RWPE1 (cell line): ENCODE measurements at regions not wholly inside any gene's neighbourhood (a gene's known extent, or its start where the extent isn't known, plus 50 kb on each side); places are given as distances from the start of the nearest gene placed in this dataset.

Experiments used
- CTCF ChIA-PET: fragments of 350-600 bp; sonication (Branson Sonifier 250); formaldehyde crosslinking; extraction: SDS; loops from one replicate; lab custom pipeline; 2021; lab: Yijun Ruan, JAX
- POLR2A ChIA-PET: fragments of 400-600 bp; formaldehyde crosslinking; extraction: SDS; loops from one replicate; lab custom pipeline; 2020; ENCODE audit warnings: antibody characterized with exemption; ENCODE audit not compliant: low non-redundant PET; lab: Yijun Ruan, JAX
- DNase-seq: peaks from one replicate; pipeline ENCODE4 v3.0.0; 2012; ENCODE audit warnings: low spot score
- H3K27ac ChIP-seq: fragments of 450-650 bp; 2 replicates; pipeline ENCODE4 v1.5.1; 2017
- TF ChIP-seq, protein P1 (sequence below): fragments of 450-650 bp; conservative IDR thresholded peaks from 2 replicates; pipeline ENCODE4 v1.5.1; 2017; ENCODE audit warnings: low read depth, mild to moderate bottlenecking

DNA sequence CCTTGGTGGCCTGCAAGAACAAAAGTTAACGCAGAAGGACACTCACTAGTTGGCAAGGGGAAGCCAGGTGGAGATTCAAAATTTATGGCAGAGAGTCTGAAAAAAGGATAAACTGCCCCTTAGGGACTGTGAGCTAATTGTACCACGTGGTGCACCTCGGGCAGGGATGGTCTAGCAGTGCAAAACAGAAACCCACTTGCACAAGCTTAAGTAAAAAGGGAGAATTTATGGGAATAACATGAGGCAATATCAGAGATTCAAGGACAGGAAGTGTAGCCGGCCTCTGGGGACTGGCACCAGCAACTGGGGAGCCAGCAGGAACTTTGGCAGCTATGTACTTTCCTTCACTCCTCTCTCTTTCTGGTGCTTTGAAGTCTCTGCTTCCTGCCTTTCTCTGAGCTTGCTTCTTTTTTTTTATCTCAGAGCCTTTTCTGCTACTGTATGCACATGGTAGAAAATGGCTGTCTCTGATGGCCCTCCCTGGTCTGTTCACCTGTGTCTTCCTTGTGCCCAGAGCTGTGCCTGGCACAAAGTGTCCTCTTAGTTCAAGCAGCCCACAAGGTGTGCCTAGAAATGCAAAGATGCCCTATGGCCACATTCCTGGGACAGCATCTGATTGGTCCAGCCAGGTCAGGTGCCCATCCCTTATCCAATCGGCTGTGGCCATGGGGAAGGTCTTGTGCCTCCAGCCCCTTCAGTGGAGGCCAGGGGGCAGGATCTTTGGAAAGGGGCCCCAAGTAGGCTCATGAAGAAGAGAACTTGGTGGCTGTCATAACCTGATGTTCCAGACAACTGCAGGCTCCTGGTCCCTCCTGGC lies 114.8 kb upstream of the ATP6AP2 start:
- TF ChIP-seq, protein P1, sequence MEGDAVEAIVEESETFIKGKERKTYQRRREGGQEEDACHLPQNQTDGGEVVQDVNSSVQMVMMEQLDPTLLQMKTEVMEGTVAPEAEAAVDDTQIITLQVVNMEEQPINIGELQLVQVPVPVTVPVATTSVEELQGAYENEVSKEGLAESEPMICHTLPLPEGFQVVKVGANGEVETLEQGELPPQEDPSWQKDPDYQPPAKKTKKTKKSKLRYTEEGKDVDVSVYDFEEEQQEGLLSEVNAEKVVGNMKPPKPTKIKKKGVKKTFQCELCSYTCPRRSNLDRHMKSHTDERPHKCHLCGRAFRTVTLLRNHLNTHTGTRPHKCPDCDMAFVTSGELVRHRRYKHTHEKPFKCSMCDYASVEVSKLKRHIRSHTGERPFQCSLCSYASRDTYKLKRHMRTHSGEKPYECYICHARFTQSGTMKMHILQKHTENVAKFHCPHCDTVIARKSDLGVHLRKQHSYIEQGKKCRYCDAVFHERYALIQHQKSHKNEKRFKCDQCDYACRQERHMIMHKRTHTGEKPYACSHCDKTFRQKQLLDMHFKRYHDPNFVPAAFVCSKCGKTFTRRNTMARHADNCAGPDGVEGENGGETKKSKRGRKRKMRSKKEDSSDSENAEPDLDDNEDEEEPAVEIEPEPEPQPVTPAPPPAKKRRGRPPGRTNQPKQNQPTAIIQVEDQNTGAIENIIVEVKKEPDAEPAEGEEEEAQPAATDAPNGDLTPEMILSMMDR, result no peak
- H3K27ac ChIP-seq, result no peak overlapping the region
- ChIA-PET POLR2A (no interaction called here), CTCF (no interaction called here)
- DNase-seq, result no peak

DNA sequence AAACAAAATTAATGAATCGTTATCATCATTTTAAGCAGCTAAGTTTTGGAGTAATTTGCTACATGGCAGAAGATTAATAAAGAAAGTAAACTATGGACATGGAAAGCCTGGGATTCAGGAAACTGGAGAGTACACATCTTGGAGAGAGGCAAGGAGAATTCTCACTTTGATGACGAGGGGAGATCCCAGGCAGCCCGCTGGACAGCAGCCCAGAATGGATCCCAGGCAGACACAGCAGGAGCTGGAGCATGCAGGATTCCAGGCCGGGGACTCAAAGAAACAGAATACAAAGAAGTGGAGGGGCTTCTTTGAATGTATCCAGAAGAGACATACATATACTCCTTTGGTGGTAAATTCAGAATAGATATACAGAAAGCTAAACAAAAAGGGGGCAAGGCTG lies 118.0 kb upstream of the ATP6AP2 start:
- ChIA-PET CTCF (no interaction called here), POLR2A (no interaction called here)
- TF ChIP-seq, protein P1, result no peak
- no peak for DNase-seq
- no peak overlapping the region for H3K27ac ChIP-seq

DNA sequence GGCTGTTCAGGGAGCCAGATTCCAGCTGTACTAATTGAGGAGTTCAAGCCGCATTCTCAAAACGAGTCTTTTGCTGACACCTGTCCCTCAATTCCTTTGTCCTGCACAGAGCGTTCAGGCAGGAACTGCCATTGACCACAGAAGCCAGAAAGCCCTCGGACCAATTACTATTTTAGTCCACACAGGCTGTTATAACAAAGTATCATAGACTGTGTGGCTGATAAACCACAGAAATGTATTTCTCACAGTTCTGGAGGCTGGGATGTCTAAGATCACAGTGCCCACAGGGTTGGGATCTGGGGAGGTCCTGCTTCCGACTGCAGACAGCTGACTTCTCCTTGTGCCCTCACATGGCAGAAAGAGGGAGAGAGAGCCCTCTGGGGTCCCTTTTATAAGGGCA lies 119.8 kb upstream of the ATP6AP2 start:
- CTCF ChIA-PET, result no interaction called here

DNA sequence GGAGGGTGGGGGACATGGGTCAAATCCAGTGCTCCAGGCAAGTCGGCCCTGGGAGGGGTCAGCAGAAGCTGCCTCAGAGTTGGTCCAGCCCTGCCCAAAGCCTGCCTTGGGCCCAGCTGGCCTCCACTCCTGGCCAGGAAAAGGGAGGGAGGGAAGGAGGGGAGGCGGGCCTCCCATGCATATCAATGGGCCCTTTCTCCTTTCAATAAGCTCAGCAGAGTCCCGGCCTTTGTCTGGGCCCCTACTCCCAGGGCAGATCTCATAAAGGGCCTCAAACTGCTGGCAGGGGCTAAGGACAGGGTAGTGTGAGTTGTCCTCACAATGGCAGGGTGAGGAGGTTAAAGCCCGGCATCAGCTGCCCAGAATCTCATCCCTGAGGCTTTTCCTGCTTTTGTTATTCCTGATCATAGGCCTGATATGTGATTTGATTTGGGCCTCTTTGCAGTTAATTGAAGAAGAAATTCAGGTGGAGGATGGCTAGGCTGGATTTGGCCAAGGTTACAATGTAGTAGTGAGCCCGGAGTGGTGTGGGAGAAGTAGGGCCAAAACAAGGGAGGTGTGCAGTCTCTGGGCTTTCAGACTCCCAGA lies 121.1 kb upstream of the ATP6AP2 start:
- ChIA-PET CTCF (no interaction called here), POLR2A (no interaction called here)
- H3K27ac ChIP-seq, result no peak overlapping the region
- DNase-seq, result no peak
- TF ChIP-seq, protein P1, result no peak

More for the DNA sequence above, 119.8 kb upstream of the ATP6AP2 start:
- TF ChIP-seq, protein P1, result no peak
- POLR2A ChIA-PET, result no interaction called here
- H3K27ac ChIP-seq, result no peak overlapping the region
- DNase-seq, result no peak

DNA sequence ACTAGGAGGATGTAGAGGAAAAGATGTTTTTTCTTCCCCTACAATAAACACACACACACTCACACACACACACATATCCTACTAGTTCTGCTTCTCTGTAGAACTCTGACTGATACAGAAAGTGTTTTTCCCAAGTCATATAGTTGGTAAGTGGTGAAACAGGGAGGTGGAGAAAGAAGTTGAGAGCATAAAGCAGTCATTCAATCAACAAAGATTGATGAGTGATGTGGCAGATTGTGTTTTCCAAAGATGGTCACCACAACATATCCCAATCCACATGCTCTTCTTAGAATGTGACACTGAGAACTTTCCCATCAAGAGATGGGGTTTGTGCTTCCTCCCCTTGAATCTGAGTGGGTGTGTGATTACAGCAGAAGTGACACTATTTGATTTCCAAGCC lies 123.4 kb upstream of the ATP6AP2 start:
- H3K27ac ChIP-seq, result no peak overlapping the region
- ChIA-PET CTCF (no interaction called here), POLR2A (no interaction called here)
- TF ChIP-seq, protein P1, result no peak
- DNase-seq, result no peak

DNA sequence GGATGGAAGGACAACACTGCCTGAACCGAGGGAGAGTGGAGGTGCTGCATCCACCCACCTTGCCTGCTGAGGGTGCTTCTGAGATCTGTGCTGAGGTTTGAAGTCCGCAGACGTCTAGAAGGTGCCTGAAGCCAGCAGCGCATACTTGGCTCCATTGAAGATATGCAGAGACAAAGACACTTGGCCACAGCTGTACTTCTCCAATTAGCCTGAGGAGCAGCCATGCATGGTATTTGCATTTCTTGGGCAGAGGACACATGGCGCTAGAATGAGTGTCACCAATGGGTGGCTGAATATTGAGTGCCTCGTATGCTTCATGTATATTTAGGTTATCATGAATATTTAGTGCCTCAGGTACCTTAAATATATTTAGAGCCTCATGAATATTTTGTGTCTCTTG lies 128.7 kb upstream of the ATP6AP2 start:
- ChIA-PET CTCF (interaction anchor here (0.7 kb wide), 1 partner anchor 125 kb away, joined by 4 read pairs; no protein-coding TSS in a partner anchor), POLR2A (no interaction called here)
- DNase-seq, result no peak
- TF ChIP-seq, protein P1, result no peak
- H3K27ac ChIP-seq, result no peak overlapping the region
